AG08396 (cell line): ENCODE measurements at regions not wholly inside any gene's neighbourhood (a gene's known extent, or its start where the extent isn't known, plus 50 kb on each side); places are given as distances from the start of the nearest gene placed in this dataset.
"Not testable (repeated sequence)": the region's sequence is repeated elsewhere in the genome, so short reads cannot be mapped to it uniquely, and the experiment has no call there.

Experiments used
- DNase-seq: peaks from one replicate; pipeline ENCODE4 v3.0.0; 2012; ENCODE audit warnings: low spot score, mixed read lengths

- no peak for DNase-seq
Observed at GRCh38 chr1:192418552-192419285, 101.9 kb downstream of the RGS21 start.

GRCh38 chr1:192430644-192431043 is 113.9 kb downstream of the RGS21 start:
- DNase-seq, result no peak

GRCh38 chr1:192435704-192436103 is 118.9 kb downstream of the RGS21 start:
- no peak for DNase-seq

GRCh38 chr1:192436441-192437078 is 119.8 kb downstream of the RGS21 start:
- no peak for DNase-seq

- DNase-seq, result no peak
Observed at GRCh38 chr1:192438737-192439136, 121.9 kb downstream of the RGS21 start.

- DNase-seq, result peak; percentile 44
Observed at GRCh38 chr1:192439373-192440025, 122.7 kb downstream of the RGS21 start.

GRCh38 chr1:192441492-192441891 is 124.7 kb downstream of the RGS21 start:
- no peak for DNase-seq

- DNase-seq, result no peak
Observed at GRCh38 chr1:192442736-192443135, 125.9 kb downstream of the RGS21 start.

GRCh38 chr1:192443616-192444015 is 126.8 kb downstream of the RGS21 start:
- no peak for DNase-seq

GRCh38 chr1:192445241-192445640 is 128.4 kb downstream of the RGS21 start:
- no peak for DNase-seq

GRCh38 chr1:192445839-192446489 is 129.2 kb downstream of the RGS21 start:
- DNase-seq, result peak; percentile 9

- DNase-seq, result no peak
Observed at GRCh38 chr1:192448026-192448578, 127.5 kb upstream of the RGS1 start.

- DNase-seq, result no peak
Observed at GRCh38 chr1:192453360-192453992, 122.1 kb upstream of the RGS1 start.

GRCh38 chr1:192459467-192459866 is 116.1 kb upstream of the RGS1 start:
- DNase-seq, result no peak

- DNase-seq, result no peak
Observed at GRCh38 chr1:192461684-192462083, 113.9 kb upstream of the RGS1 start.

GRCh38 chr1:192462616-192463015 is 113.0 kb upstream of the RGS1 start:
- no peak for DNase-seq

GRCh38 chr1:192463661-192464060 is 111.9 kb upstream of the RGS1 start:
- no peak for DNase-seq

GRCh38 chr1:192465221-192465620 is 110.4 kb upstream of the RGS1 start:
- DNase-seq, result not testable (repeated sequence)

GRCh38 chr1:192474080-192474683 is 101.4 kb upstream of the RGS1 start:
- DNase-seq, result peak; percentile 29

- no peak for DNase-seq
Observed at GRCh38 chr1:192475329-192475728, 100.2 kb upstream of the RGS1 start.

GRCh38 chr1:192475970-192476369 is 99.6 kb upstream of the RGS1 start:
- no peak for DNase-seq
